ENCODE measurements at regions not wholly inside any gene's neighbourhood (a gene's known extent, or its start where the extent isn't known, plus 50 kb on each side); places are given as distances from the start of the nearest gene placed in this dataset.

DNA sequence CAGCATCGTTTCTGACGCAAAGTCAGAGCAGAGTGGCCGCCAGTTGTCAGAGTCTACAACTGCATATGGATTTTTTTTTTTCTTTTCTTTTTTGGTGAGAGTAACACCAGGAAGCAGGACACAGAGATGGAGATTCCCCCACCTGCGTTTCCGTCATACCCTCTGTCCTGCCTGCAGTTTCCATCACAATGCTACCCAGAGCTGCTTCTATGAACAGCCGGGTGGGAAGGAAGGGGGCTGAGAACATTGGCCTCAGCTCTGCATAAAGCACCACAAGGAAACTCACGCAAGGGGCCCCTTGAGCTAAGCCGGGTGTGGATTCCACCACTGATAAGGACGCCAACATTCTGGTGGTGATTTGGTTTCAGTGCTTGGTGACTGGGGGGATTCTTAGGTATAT lies 183.5 kb upstream of the AFDN start:
- TF ChIP-seq SUZ12 (IDR thresholded peaks at IDR 0.05; ENCODE audit: extremely low read depth, insufficient read depth, insufficient read length), result no peak
- TF ChIP-seq ZNF274 (IDR thresholded peaks at IDR 0.05; ENCODE audit: low read depth, low read length), result no peak
- no peak for TF ChIP-seq YY1 (IDR thresholded peaks at IDR 0.05; ENCODE audit: insufficient read depth, insufficient read length)
- no peak overlapping the region for H3K9ac ChIP-seq (ENCODE audit: insufficient read length, low read depth)
- H3K4me1 ChIP-seq (ENCODE audit: insufficient read depth, insufficient read length), result peaks cover 9% of the 10 kb centered on the region
- no peak overlapping the region for H3K4me3 ChIP-seq (ENCODE audit: insufficient read length, low read depth)
- DNase-seq (ENCODE audit: low read depth, low spot score), result no peak
- no peaks in the 10 kb centered on the region for H3K27me3 ChIP-seq (ENCODE audit: insufficient read depth, insufficient read length)
- H3K9me3 ChIP-seq (ENCODE audit: insufficient read depth, low read length), result no peaks in the 10 kb centered on the region
- no peaks in the 10 kb centered on the region for H3K36me3 ChIP-seq (ENCODE audit: insufficient read depth, insufficient read length, low read length)

DNA sequence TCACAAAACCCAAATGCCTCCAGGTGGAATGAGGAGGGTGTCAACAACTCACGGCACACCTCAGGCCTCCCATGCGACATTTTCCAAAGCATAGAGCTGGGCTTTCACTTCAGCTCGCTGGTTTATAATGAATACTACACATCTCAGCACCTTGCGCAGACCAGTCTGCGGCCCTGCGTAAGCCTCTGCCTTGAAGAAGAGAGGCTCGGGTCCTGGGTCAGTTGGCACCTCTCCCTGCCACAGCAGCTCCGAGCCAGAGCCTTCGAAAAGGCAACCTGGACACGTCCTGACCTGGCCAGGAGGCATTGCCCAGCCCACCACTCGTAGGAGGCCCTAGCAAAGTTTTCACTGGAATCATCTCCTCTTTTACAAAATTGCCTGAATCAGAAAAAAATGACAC lies 183.0 kb upstream of the AFDN start:
- DNase-seq (ENCODE audit: low read depth, low spot score), result no peak
- Histone ChIP-seq H3K36me3 (ENCODE audit: insufficient read depth, insufficient read length, low read length) (no peaks in the 10 kb centered on the region), H3K9me3 (ENCODE audit: insufficient read depth, low read length) (no peaks in the 10 kb centered on the region), H3K9ac (ENCODE audit: insufficient read length, low read depth) (no peak overlapping the region), H3K4me1 (ENCODE audit: insufficient read depth, insufficient read length) (peaks cover 9% of the 10 kb centered on the region), H3K4me3 (ENCODE audit: insufficient read length, low read depth) (no peak overlapping the region), H3K27me3 (ENCODE audit: insufficient read depth, insufficient read length) (no peaks in the 10 kb centered on the region)
- TF ChIP-seq YY1 (IDR thresholded peaks at IDR 0.05; ENCODE audit: insufficient read depth, insufficient read length) (no peak), ZNF274 (IDR thresholded peaks at IDR 0.05; ENCODE audit: low read depth, low read length) (no peak), SUZ12 (IDR thresholded peaks at IDR 0.05; ENCODE audit: extremely low read depth, insufficient read depth, insufficient read length) (no peak)

DNA sequence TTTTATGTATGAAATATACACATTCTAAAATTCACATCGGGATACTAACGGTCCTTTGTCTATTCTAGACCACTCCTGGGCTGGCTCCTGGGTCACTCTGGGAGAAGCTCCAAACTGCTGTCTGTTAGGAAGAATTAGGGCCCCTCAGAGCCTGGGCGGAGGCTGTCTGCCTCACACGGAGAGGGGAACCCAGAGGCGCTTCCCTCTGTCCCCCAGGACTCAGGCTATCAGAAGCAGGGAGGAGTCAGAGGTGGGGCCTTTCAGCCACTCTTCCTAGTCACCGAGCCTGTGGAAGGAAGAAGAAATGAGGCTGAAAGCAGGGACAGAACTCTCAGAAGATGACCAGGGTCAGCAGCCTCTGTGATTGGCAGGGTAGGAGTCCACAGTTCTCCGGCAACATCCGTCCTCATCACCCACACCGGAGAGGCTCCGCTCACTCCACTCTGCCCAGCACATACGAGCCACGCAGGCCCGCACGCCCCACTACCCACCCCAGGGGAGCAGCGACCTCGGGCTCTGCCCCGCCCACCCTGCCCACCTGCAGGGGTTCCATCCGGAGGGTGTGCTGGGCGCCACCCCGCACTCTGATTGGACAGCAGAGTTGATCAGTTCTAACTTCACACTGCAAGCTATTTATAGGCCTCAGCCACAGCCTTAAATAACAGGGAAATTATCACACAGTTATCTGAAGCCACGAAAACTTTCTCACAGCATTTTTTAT lies 182.1 kb upstream of the AFDN start:
- Histone ChIP-seq H3K36me3 (ENCODE audit: insufficient read depth, insufficient read length, low read length) (no peaks in the 10 kb centered on the region), H3K27me3 (ENCODE audit: insufficient read depth, insufficient read length) (no peaks in the 10 kb centered on the region), H3K4me1 (ENCODE audit: insufficient read depth, insufficient read length) (peaks cover 9% of the 10 kb centered on the region), H3K4me3 (ENCODE audit: insufficient read length, low read depth) (no peak overlapping the region), H3K9ac (ENCODE audit: insufficient read length, low read depth) (no peak overlapping the region), H3K9me3 (ENCODE audit: insufficient read depth, low read length) (no peaks in the 10 kb centered on the region)
- DNase-seq (ENCODE audit: low read depth, low spot score), result no peak
- TF ChIP-seq YY1 (IDR thresholded peaks at IDR 0.05; ENCODE audit: insufficient read depth, insufficient read length) (no peak), ZNF274 (IDR thresholded peaks at IDR 0.05; ENCODE audit: low read depth, low read length) (no peak), SUZ12 (IDR thresholded peaks at IDR 0.05; ENCODE audit: extremely low read depth, insufficient read depth, insufficient read length) (no peak)

DNA sequence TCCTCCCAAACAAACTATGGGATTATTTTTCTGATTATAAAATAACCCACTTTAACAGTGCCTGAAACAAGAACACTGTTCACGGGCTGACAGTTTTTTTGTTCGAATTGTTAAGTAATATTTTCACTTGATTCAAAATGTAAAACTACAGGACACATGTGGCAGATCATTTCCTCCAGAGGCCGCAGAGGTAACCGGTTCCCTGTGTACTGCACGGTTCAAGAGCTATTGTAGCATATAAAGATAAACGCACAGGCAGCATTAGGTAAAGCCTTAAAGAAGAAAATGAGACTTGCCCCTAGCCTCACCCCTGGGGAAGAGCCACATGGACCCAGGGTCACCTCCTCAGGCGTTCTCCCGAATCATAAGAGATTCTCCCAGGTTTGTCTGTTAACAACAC lies 181.3 kb upstream of the AFDN start:
- Histone ChIP-seq H3K36me3 (ENCODE audit: insufficient read depth, insufficient read length, low read length) (no peaks in the 10 kb centered on the region), H3K4me3 (ENCODE audit: insufficient read length, low read depth) (no peak overlapping the region), H3K27me3 (ENCODE audit: insufficient read depth, insufficient read length) (no peaks in the 10 kb centered on the region), H3K4me1 (ENCODE audit: insufficient read depth, insufficient read length) (peaks cover 9% of the 10 kb centered on the region), H3K9me3 (ENCODE audit: insufficient read depth, low read length) (no peaks in the 10 kb centered on the region), H3K9ac (ENCODE audit: insufficient read length, low read depth) (no peak overlapping the region)
- DNase-seq (ENCODE audit: low read depth, low spot score), result no peak
- no peak for TF ChIP-seq YY1 (IDR thresholded peaks at IDR 0.05; ENCODE audit: insufficient read depth, insufficient read length)
- TF ChIP-seq SUZ12 (IDR thresholded peaks at IDR 0.05; ENCODE audit: extremely low read depth, insufficient read depth, insufficient read length), result no peak
- TF ChIP-seq ZNF274 (IDR thresholded peaks at IDR 0.05; ENCODE audit: low read depth, low read length), result no peak

DNA sequence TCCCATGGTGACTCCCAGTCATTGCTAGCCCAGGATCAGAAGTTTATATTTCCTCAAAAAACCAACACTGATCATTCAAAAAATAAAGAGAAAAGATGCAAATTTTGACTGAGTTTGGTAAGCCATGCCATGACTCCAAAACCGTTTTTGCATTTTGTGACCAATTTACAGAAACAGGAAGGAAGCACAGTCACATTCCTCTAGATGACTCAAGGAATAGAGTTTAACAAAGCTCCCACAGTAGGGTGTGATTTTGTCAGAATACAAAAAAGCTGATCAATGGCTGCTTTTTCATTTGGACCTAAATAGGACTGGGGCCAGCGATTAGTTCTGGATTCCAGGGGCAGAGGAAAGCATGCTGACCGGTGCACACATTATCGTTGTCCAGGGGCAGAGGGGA lies 179.4 kb upstream of the AFDN start:
- H3K4me1 ChIP-seq (ENCODE audit: insufficient read depth, insufficient read length), result peaks cover 9% of the 10 kb centered on the region
- H3K9ac ChIP-seq (ENCODE audit: insufficient read length, low read depth), result no peak overlapping the region
- TF ChIP-seq YY1 (IDR thresholded peaks at IDR 0.05; ENCODE audit: insufficient read depth, insufficient read length) (no peak), ZNF274 (IDR thresholded peaks at IDR 0.05; ENCODE audit: low read depth, low read length) (no peak), SUZ12 (IDR thresholded peaks at IDR 0.05; ENCODE audit: extremely low read depth, insufficient read depth, insufficient read length) (no peak)
- no peaks in the 10 kb centered on the region for H3K36me3 ChIP-seq (ENCODE audit: insufficient read depth, insufficient read length, low read length)
- no peaks in the 10 kb centered on the region for H3K9me3 ChIP-seq (ENCODE audit: insufficient read depth, low read length)
- DNase-seq (ENCODE audit: low read depth, low spot score), result no peak
- H3K27me3 ChIP-seq (ENCODE audit: insufficient read depth, insufficient read length), result no peaks in the 10 kb centered on the region
- no peak overlapping the region for H3K4me3 ChIP-seq (ENCODE audit: insufficient read length, low read depth)

DNA sequence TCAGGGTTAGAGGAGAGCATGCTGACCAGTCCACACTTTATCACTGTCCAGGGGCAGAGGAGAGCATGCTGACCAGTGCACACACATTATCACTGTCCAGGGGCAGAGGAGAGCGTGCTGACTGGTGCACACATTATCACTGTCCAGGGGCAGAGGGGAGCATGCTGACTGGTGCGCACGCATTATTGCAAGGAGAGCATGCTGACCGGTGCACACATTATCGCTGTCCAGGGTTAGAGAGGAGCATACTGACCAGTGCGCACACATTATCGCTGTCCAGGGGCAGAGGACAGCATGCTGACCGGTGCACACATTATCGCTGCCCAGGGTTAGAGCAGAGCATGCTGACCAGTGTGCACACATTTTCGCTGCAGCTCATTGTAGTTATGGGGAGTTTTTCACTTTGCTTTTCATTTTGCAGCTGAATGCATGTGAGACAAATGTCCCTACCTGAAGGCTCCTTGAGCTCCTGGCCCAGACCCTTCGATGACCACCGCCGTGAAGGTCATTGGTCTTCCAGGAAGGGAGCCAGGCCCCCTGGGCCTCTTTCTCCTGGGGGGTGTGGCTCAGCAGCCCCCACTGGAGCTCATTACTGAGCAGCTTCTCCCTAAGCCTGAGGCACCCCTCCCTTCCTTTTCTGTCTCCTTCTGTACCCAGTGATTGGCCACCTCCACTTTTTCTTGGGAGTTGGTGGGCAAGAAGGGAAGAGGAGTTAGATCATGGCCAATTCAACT lies 178.8 kb upstream of the AFDN start:
- H3K27me3 ChIP-seq (ENCODE audit: insufficient read depth, insufficient read length), result no peaks in the 10 kb centered on the region
- H3K9ac ChIP-seq (ENCODE audit: insufficient read length, low read depth), result no peak overlapping the region
- H3K4me3 ChIP-seq (ENCODE audit: insufficient read length, low read depth), result no peak overlapping the region
- no peak for DNase-seq (ENCODE audit: low read depth, low spot score)
- H3K36me3 ChIP-seq (ENCODE audit: insufficient read depth, insufficient read length, low read length), result no peaks in the 10 kb centered on the region
- TF ChIP-seq ZNF274 (IDR thresholded peaks at IDR 0.05; ENCODE audit: low read depth, low read length), result no peak
- no peak for TF ChIP-seq YY1 (IDR thresholded peaks at IDR 0.05; ENCODE audit: insufficient read depth, insufficient read length)
- TF ChIP-seq SUZ12 (IDR thresholded peaks at IDR 0.05; ENCODE audit: extremely low read depth, insufficient read depth, insufficient read length), result no peak
- H3K9me3 ChIP-seq (ENCODE audit: insufficient read depth, low read length), result no peaks in the 10 kb centered on the region
- H3K4me1 ChIP-seq (ENCODE audit: insufficient read depth, insufficient read length), result peaks cover 9% of the 10 kb centered on the region

DNA sequence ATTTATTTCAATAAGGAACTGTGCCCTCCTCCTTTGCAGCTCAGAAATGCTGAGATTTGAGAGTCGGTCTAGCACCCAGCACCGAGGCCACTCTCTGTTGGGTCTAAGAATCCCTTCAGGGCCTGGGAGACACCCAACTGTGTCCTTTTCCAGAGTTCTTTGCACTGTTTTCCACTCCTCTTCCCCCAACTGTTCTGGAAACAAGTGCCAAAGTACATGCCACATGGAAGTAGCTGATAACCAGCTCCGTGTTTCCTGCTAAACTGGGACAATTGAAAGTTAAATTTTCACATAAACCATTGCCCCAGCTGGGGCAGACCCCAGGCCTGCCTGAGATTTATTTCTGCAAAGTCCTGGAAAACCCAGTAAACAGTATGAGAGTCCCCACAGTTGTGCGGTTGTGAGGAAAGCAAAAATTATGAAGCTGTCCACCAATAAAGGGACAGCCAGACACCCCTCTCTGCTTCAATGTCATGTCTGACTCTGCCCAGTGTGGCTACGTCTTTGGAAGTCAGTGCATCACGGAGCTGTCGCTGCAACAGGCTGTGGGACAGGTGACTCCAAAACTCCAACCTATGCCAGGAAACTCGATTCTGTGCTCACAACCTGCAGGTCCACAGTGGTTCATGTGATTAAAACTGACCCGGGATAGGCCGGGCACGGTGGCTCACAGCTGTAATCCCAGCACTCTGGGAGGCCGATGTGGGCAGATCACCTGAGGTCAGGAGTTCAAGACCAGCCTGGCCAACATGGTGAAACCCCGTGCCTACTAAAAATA lies 178.0 kb upstream of the AFDN start:
- Histone ChIP-seq H3K36me3 (ENCODE audit: insufficient read depth, insufficient read length, low read length) (no peaks in the 10 kb centered on the region), H3K4me1 (ENCODE audit: insufficient read depth, insufficient read length) (peaks cover 3% of the 10 kb centered on the region), H3K9me3 (ENCODE audit: insufficient read depth, low read length) (no peaks in the 10 kb centered on the region), H3K9ac (ENCODE audit: insufficient read length, low read depth) (no peak overlapping the region), H3K27me3 (ENCODE audit: insufficient read depth, insufficient read length) (no peaks in the 10 kb centered on the region), H3K4me3 (ENCODE audit: insufficient read length, low read depth) (no peak overlapping the region)
- no peak for TF ChIP-seq ZNF274 (IDR thresholded peaks at IDR 0.05; ENCODE audit: low read depth, low read length)
- no peak for TF ChIP-seq SUZ12 (IDR thresholded peaks at IDR 0.05; ENCODE audit: extremely low read depth, insufficient read depth, insufficient read length)
- TF ChIP-seq YY1 (IDR thresholded peaks at IDR 0.05; ENCODE audit: insufficient read depth, insufficient read length), result no peak
- DNase-seq (ENCODE audit: low read depth, low spot score), result no peak

Data from NT2/D1 (cell line).